Adipocyte (in vitro differentiated cells): ENCODE measurements at regions not wholly inside any gene's neighbourhood (a gene's known extent, or its start where the extent isn't known, plus 50 kb on each side); places are given as distances from the start of the nearest gene placed in this dataset.
"Not testable (repeated sequence)": the region's sequence is repeated elsewhere in the genome, so short reads cannot be mapped to it uniquely, and the experiment has no call there.

Source experiments
- DNase-seq: peaks from one replicate; pipeline ENCODE4 v3.0.0-alpha.2; 2015; ENCODE audit warnings: low read depth
- H3K27me3 ChIP-seq: replicated peaks from 2 replicates; pipeline ENCODE4 v1.7.0; 2013; ENCODE audit warnings: mild to moderate bottlenecking, low read length, moderate library complexity; ENCODE audit not compliant: control insufficient read depth, insufficient read depth
- H3K36me3 ChIP-seq: 2 replicates; pipeline ENCODE4 v1.7.0; 2013; ENCODE audit warnings: low read length, mild to moderate bottlenecking, moderate library complexity; ENCODE audit not compliant: control insufficient read depth, insufficient read depth, severe bottlenecking
- H3K4me1 ChIP-seq: 2 replicates; pipeline ENCODE4 v1.7.0; 2013; ENCODE audit warnings: mild to moderate bottlenecking, low read length, moderate library complexity; ENCODE audit not compliant: control insufficient read depth, insufficient read depth
- H3K4me3 ChIP-seq: 2 replicates; pipeline ENCODE4 v1.7.0; 2013; ENCODE audit warnings: mild to moderate bottlenecking, low read length, moderate library complexity
- H3K9ac ChIP-seq: 2 replicates; pipeline ENCODE4 v1.7.0; 2013; ENCODE audit warnings: mild to moderate bottlenecking, low read length, moderate library complexity
- H3K9me3 ChIP-seq: 2 replicates; pipeline ENCODE4 v1.7.0; 2013; ENCODE audit warnings: mild to moderate bottlenecking, low read length, moderate library complexity; ENCODE audit not compliant: control insufficient read depth

- no peak for DNase-seq
Measured at GRCh38 chr7:152905949-152906348, 146.4 kb downstream of the ACTR3B start.

GRCh38 chr7:152907042-152907761 lies 147.7 kb downstream of the ACTR3B start:
- no peak for DNase-seq
- Histone ChIP-seq H3K9me3 (no peaks in the 10 kb centered on the region), H3K27me3 (peaks cover 24% of the 10 kb centered on the region), H3K36me3 (no peaks in the 10 kb centered on the region), H3K9ac (no peak overlapping the region), H3K4me3 (no peak overlapping the region), H3K4me1 (no peaks in the 10 kb centered on the region)

More at GRCh38 chr7:152905949-152906348, 146.4 kb downstream of the ACTR3B start:
- no peaks in the 10 kb centered on the region for H3K9me3 ChIP-seq
- H3K36me3 ChIP-seq = no peaks in the 10 kb centered on the region
- H3K27me3 ChIP-seq = peaks cover 22% of the 10 kb centered on the region
- no peak overlapping the region for H3K9ac ChIP-seq
- H3K4me1 ChIP-seq = no peaks in the 10 kb centered on the region
- no peak overlapping the region for H3K4me3 ChIP-seq

GRCh38 chr7:152909280-152909679 lies 149.7 kb downstream of the ACTR3B start:
- Histone ChIP-seq H3K4me1 (no peaks in the 10 kb centered on the region), H3K36me3 (no peaks in the 10 kb centered on the region), H3K9ac (no peak overlapping the region), H3K4me3 (no peak overlapping the region), H3K9me3 (no peaks in the 10 kb centered on the region), H3K27me3 (peaks cover 21% of the 10 kb centered on the region)
- DNase-seq = no peak

- H3K27me3 ChIP-seq = peaks cover 21% of the 10 kb centered on the region
- no peaks in the 10 kb centered on the region for H3K36me3 ChIP-seq
- H3K9ac ChIP-seq = no peak overlapping the region
- H3K4me3 ChIP-seq = no peak overlapping the region
- no peaks in the 10 kb centered on the region for H3K9me3 ChIP-seq
- H3K4me1 ChIP-seq = no peaks in the 10 kb centered on the region
- DNase-seq = no peak
Measured at GRCh38 chr7:152909683-152910544, 150.4 kb downstream of the ACTR3B start.

GRCh38 chr7:152910545-152911225 lies 151.1 kb downstream of the ACTR3B start:
- H3K9me3 ChIP-seq = no peaks in the 10 kb centered on the region
- no peak overlapping the region for H3K9ac ChIP-seq
- no peaks in the 10 kb centered on the region for H3K4me1 ChIP-seq
- H3K4me3 ChIP-seq = no peak overlapping the region
- no peak for DNase-seq
- H3K36me3 ChIP-seq = no peaks in the 10 kb centered on the region
- H3K27me3 ChIP-seq = peaks cover 21% of the 10 kb centered on the region

GRCh38 chr7:152911226-152911560 lies 151.6 kb downstream of the ACTR3B start:
- Histone ChIP-seq H3K27me3 (peaks cover 20% of the 10 kb centered on the region), H3K9ac (no peak overlapping the region), H3K36me3 (no peaks in the 10 kb centered on the region), H3K4me1 (no peaks in the 10 kb centered on the region), H3K9me3 (no peaks in the 10 kb centered on the region), H3K4me3 (no peak overlapping the region)
- DNase-seq = no peak

GRCh38 chr7:152911922-152912321 lies 152.4 kb downstream of the ACTR3B start:
- H3K36me3 ChIP-seq = no peaks in the 10 kb centered on the region
- no peaks in the 10 kb centered on the region for H3K4me1 ChIP-seq
- peaks cover 19% of the 10 kb centered on the region for H3K27me3 ChIP-seq
- no peak for DNase-seq
- H3K9ac ChIP-seq = no peak overlapping the region
- no peaks in the 10 kb centered on the region for H3K9me3 ChIP-seq
- no peak overlapping the region for H3K4me3 ChIP-seq

GRCh38 chr7:152912511-152912910 lies 153.0 kb downstream of the ACTR3B start:
- no peaks in the 10 kb centered on the region for H3K36me3 ChIP-seq
- peaks cover 19% of the 10 kb centered on the region for H3K27me3 ChIP-seq
- no peaks in the 10 kb centered on the region for H3K4me1 ChIP-seq
- no peaks in the 10 kb centered on the region for H3K9me3 ChIP-seq
- DNase-seq = no peak
- H3K9ac ChIP-seq = no peak overlapping the region
- no peak overlapping the region for H3K4me3 ChIP-seq

GRCh38 chr7:152913492-152913891 lies 153.9 kb downstream of the ACTR3B start:
- no peaks in the 10 kb centered on the region for H3K4me1 ChIP-seq
- H3K9me3 ChIP-seq = peaks cover 4% of the 10 kb centered on the region
- no peaks in the 10 kb centered on the region for H3K36me3 ChIP-seq
- no peak overlapping the region for H3K9ac ChIP-seq
- no peak overlapping the region for H3K4me3 ChIP-seq
- DNase-seq = no peak
- H3K27me3 ChIP-seq = peaks cover 13% of the 10 kb centered on the region

GRCh38 chr7:152914014-152914844 lies 154.7 kb downstream of the ACTR3B start:
- H3K9ac ChIP-seq = no peak overlapping the region
- no peaks in the 10 kb centered on the region for H3K36me3 ChIP-seq
- H3K4me1 ChIP-seq = no peaks in the 10 kb centered on the region
- no peak for DNase-seq
- peaks cover 4% of the 10 kb centered on the region for H3K9me3 ChIP-seq
- H3K27me3 ChIP-seq = peaks cover 12% of the 10 kb centered on the region
- no peak overlapping the region for H3K4me3 ChIP-seq

GRCh38 chr7:152914845-152915102 lies 155.2 kb downstream of the ACTR3B start:
- H3K4me1 ChIP-seq, H3K36me3 ChIP-seq, H3K9ac ChIP-seq, H3K27me3 ChIP-seq, H3K9me3 ChIP-seq, H3K4me3 ChIP-seq, DNase-seq: not testable (repeated sequence)
